ENCODE measurements at regions not wholly inside any gene's neighbourhood (a gene's known extent, or its start where the extent isn't known, plus 50 kb on each side); places are given as distances from the start of the nearest gene placed in this dataset.
"Not testable (repeated sequence)": the region's sequence is repeated elsewhere in the genome, so short reads cannot be mapped to it uniquely, and the experiment has no call there.

GRCh38 chr4:156377036-156377710, 423.5 kb upstream of the CTSO start:
- peaks cover 13% of the 10 kb centered on the region for H3K4me1 ChIP-seq (ENCODE audit: control insufficient read depth, insufficient read depth, low read length)
- H3K4me3 ChIP-seq (ENCODE audit: low read depth, low read length) = no peak overlapping the region
- no peak overlapping the region for H3K27ac ChIP-seq (ENCODE audit: low read depth, low read length)
- H3K9me3 ChIP-seq (ENCODE audit: control insufficient read depth, insufficient read depth, low read length) = no peaks in the 10 kb centered on the region
- H3K36me3 ChIP-seq (ENCODE audit: control insufficient read depth, insufficient read depth, low read length) = no peaks in the 10 kb centered on the region
- H3K27me3 ChIP-seq (ENCODE audit: control insufficient read depth, insufficient read depth, low read length) = no peaks in the 10 kb centered on the region
- H3K9ac ChIP-seq (ENCODE audit: low read depth, low read length) = no peak overlapping the region

DNA sequence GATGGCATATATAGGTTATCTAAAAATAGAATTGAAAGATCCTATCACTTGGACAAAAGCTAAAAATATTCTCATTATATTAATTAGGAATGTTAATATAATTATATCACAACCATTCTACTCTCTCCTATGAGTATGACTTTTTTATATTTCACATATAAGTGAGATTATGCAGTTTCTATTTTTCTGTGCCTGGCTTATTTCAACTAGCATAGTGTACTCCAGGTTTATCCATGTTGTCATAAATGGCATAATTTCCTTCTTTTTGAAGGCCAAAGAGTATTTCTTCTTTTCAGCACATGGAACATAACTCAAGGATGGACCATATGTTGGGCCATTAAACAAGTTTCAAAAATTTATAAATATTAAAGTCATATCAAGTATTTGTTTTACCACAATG, 421.2 kb upstream of the CTSO start:
- H3K9ac ChIP-seq (ENCODE audit: low read depth, low read length) = no peak overlapping the region
- H3K36me3 ChIP-seq (ENCODE audit: control insufficient read depth, insufficient read depth, low read length) = no peaks in the 10 kb centered on the region
- H3K4me3 ChIP-seq (ENCODE audit: low read depth, low read length) = no peak overlapping the region
- no peaks in the 10 kb centered on the region for H3K9me3 ChIP-seq (ENCODE audit: control insufficient read depth, insufficient read depth, low read length)
- H3K27ac ChIP-seq (ENCODE audit: low read depth, low read length) = no peak overlapping the region
- H3K27me3 ChIP-seq (ENCODE audit: control insufficient read depth, insufficient read depth, low read length) = no peaks in the 10 kb centered on the region
- H3K4me1 ChIP-seq (ENCODE audit: control insufficient read depth, insufficient read depth, low read length) = peaks cover 13% of the 10 kb centered on the region

- Histone ChIP-seq H3K27me3 (ENCODE audit: control insufficient read depth, insufficient read depth, low read length) (no peaks in the 10 kb centered on the region), H3K9ac (ENCODE audit: low read depth, low read length) (no peak overlapping the region), H3K9me3 (ENCODE audit: control insufficient read depth, insufficient read depth, low read length) (no peaks in the 10 kb centered on the region), H3K27ac (ENCODE audit: low read depth, low read length) (no peak overlapping the region), H3K4me1 (ENCODE audit: control insufficient read depth, insufficient read depth, low read length) (peaks cover 13% of the 10 kb centered on the region), H3K4me3 (ENCODE audit: low read depth, low read length) (no peak overlapping the region), H3K36me3 (ENCODE audit: control insufficient read depth, insufficient read depth, low read length) (no peaks in the 10 kb centered on the region)
Measured at GRCh38 chr4:156374069-156374468, 420.4 kb upstream of the CTSO start.

DNA sequence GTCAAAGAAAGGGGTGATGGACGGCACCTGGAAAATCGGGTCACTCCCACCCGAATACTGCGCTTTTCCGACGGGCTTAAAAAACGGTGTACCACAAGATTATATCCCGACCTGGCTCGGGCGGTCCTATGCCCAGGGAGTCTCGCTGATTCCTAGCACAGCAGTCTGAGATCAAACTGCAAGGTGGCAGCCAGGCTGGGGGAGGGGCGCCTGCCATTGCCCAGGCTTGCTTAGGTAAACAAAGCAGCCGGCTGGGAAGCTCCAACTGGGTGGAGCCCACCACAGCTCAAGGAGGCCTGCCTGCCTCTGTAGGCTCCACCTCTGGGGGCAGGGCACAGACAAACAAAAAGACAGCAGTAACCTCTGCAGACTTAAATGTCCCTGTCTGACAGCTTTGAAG, 413.8 kb upstream of the CTSO start:
- not testable (repeated sequence) for H3K4me3 ChIP-seq (ENCODE audit: low read depth, low read length); H3K9ac ChIP-seq (ENCODE audit: low read depth, low read length); H3K27ac ChIP-seq (ENCODE audit: low read depth, low read length); H3K9me3 ChIP-seq (ENCODE audit: control insufficient read depth, insufficient read depth, low read length); H3K4me1 ChIP-seq (ENCODE audit: control insufficient read depth, insufficient read depth, low read length); H3K27me3 ChIP-seq (ENCODE audit: control insufficient read depth, insufficient read depth, low read length); H3K36me3 ChIP-seq (ENCODE audit: control insufficient read depth, insufficient read depth, low read length)

DNA sequence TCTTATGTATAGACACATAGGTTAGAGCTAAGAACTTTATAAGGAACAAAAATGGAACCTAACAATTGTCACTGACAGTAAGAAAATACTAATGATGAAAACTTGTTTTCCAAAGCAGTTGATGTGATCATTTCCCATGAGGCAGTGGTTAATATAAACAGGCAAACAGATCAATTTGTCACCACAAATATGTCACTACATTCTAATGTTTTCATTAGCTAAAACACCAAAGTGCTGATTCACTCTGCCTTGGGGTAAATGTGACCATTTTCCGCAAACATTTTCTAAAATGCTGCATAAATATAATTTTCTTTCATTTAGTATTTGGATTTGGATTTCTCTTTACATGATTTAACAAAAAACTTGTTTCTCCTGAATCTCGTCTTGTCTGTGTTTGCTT, 408.9 kb upstream of the CTSO start:
- no peak overlapping the region for H3K9ac ChIP-seq (ENCODE audit: low read depth, low read length)
- H3K4me3 ChIP-seq (ENCODE audit: low read depth, low read length) = no peak overlapping the region
- H3K4me1 ChIP-seq (ENCODE audit: control insufficient read depth, insufficient read depth, low read length) = no peaks in the 10 kb centered on the region
- no peaks in the 10 kb centered on the region for H3K36me3 ChIP-seq (ENCODE audit: control insufficient read depth, insufficient read depth, low read length)
- H3K27me3 ChIP-seq (ENCODE audit: control insufficient read depth, insufficient read depth, low read length) = no peaks in the 10 kb centered on the region
- no peak overlapping the region for H3K27ac ChIP-seq (ENCODE audit: low read depth, low read length)
- H3K9me3 ChIP-seq (ENCODE audit: control insufficient read depth, insufficient read depth, low read length) = no peaks in the 10 kb centered on the region; the same call in 1 of the 2 replicates

GRCh38 chr4:156347412-156348075, 393.9 kb upstream of the CTSO start:
- Histone ChIP-seq H3K9ac (ENCODE audit: low read depth, low read length) (no peak overlapping the region), H3K4me3 (ENCODE audit: low read depth, low read length) (peak overlapping the region; percentile 30; the same call in 1 of the 2 replicates), H3K27me3 (ENCODE audit: control insufficient read depth, insufficient read depth, low read length) (no peaks in the 10 kb centered on the region), H3K36me3 (ENCODE audit: control insufficient read depth, insufficient read depth, low read length) (no peaks in the 10 kb centered on the region), H3K4me1 (ENCODE audit: control insufficient read depth, insufficient read depth, low read length) (peaks cover 24% of the 10 kb centered on the region), H3K9me3 (ENCODE audit: control insufficient read depth, insufficient read depth, low read length) (no peaks in the 10 kb centered on the region), H3K27ac (ENCODE audit: low read depth, low read length) (peak overlapping the region; percentile 97)

- Histone ChIP-seq H3K4me3 (ENCODE audit: low read depth, low read length) (no peak overlapping the region), H3K36me3 (ENCODE audit: control insufficient read depth, insufficient read depth, low read length) (no peaks in the 10 kb centered on the region)
Measured at GRCh38 chr4:156346959-156347385, 393.3 kb upstream of the CTSO start.

GRCh38 chr4:156344397-156344796, 390.7 kb upstream of the CTSO start:
- no peaks in the 10 kb centered on the region for H3K27me3 ChIP-seq (ENCODE audit: control insufficient read depth, insufficient read depth, low read length)
- H3K9ac ChIP-seq (ENCODE audit: low read depth, low read length) = no peak overlapping the region
- no peak overlapping the region for H3K27ac ChIP-seq (ENCODE audit: low read depth, low read length)
- no peaks in the 10 kb centered on the region for H3K9me3 ChIP-seq (ENCODE audit: control insufficient read depth, insufficient read depth, low read length)
- no peak overlapping the region for H3K4me3 ChIP-seq (ENCODE audit: low read depth, low read length)
- peaks cover 24% of the 10 kb centered on the region for H3K4me1 ChIP-seq (ENCODE audit: control insufficient read depth, insufficient read depth, low read length)
- no peaks in the 10 kb centered on the region for H3K36me3 ChIP-seq (ENCODE audit: control insufficient read depth, insufficient read depth, low read length)

More at GRCh38 chr4:156346959-156347385, 393.3 kb upstream of the CTSO start:
- peak overlapping the region; percentile 97 for H3K27ac ChIP-seq (ENCODE audit: low read depth, low read length)
- no peaks in the 10 kb centered on the region for H3K9me3 ChIP-seq (ENCODE audit: control insufficient read depth, insufficient read depth, low read length)
- H3K4me1 ChIP-seq (ENCODE audit: control insufficient read depth, insufficient read depth, low read length) = peaks cover 24% of the 10 kb centered on the region
- H3K9ac ChIP-seq (ENCODE audit: low read depth, low read length) = no peak overlapping the region
- no peaks in the 10 kb centered on the region for H3K27me3 ChIP-seq (ENCODE audit: control insufficient read depth, insufficient read depth, low read length)

- no peaks in the 10 kb centered on the region for H3K9me3 ChIP-seq (ENCODE audit: control insufficient read depth, insufficient read depth, low read length)
- no peaks in the 10 kb centered on the region for H3K36me3 ChIP-seq (ENCODE audit: control insufficient read depth, insufficient read depth, low read length)
- H3K4me3 ChIP-seq (ENCODE audit: low read depth, low read length) = no peak overlapping the region
- no peaks in the 10 kb centered on the region for H3K27me3 ChIP-seq (ENCODE audit: control insufficient read depth, insufficient read depth, low read length)
- peaks cover 7% of the 10 kb centered on the region; the same call in 1 of the 2 replicates for H3K4me1 ChIP-seq (ENCODE audit: control insufficient read depth, insufficient read depth, low read length)
- H3K9ac ChIP-seq (ENCODE audit: low read depth, low read length) = no peak overlapping the region
- no peak overlapping the region for H3K27ac ChIP-seq (ENCODE audit: low read depth, low read length)
Measured at GRCh38 chr4:156336511-156336910, 382.8 kb upstream of the CTSO start.

DNA sequence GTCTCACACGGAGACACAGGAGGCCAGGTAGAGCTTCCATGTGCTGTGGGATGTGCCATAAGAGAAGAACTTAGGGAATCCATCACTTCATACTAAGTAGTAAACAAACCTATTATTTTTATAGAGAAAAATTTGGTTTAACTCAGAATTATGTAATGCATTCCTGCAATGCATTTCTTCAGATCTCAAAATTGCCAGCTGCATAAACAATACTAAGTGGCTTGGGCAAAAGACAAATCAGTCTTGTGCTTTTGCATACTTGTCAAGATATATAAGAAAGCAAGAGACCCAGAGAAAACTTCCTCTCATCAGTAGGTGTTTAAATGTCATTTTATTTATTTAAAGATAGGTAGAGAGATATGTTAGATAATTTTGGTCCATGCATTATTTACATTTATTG, 382.1 kb upstream of the CTSO start:
- H3K27me3 ChIP-seq (ENCODE audit: control insufficient read depth, insufficient read depth, low read length) = no peaks in the 10 kb centered on the region
- no peak overlapping the region for H3K27ac ChIP-seq (ENCODE audit: low read depth, low read length)
- H3K36me3 ChIP-seq (ENCODE audit: control insufficient read depth, insufficient read depth, low read length) = no peaks in the 10 kb centered on the region
- no peak overlapping the region for H3K4me3 ChIP-seq (ENCODE audit: low read depth, low read length)
- H3K4me1 ChIP-seq (ENCODE audit: control insufficient read depth, insufficient read depth, low read length) = peaks cover 7% of the 10 kb centered on the region; the same call in 1 of the 2 replicates
- no peak overlapping the region for H3K9ac ChIP-seq (ENCODE audit: low read depth, low read length)
- H3K9me3 ChIP-seq (ENCODE audit: control insufficient read depth, insufficient read depth, low read length) = no peaks in the 10 kb centered on the region

- H3K9ac ChIP-seq (ENCODE audit: low read depth, low read length) = no peak overlapping the region
Measured at GRCh38 chr4:156330436-156331031, 376.9 kb upstream of the CTSO start.

More at GRCh38 chr4:156330436-156331031, 376.9 kb upstream of the CTSO start:
- Histone ChIP-seq H3K27me3 (ENCODE audit: control insufficient read depth, insufficient read depth, low read length) (no peaks in the 10 kb centered on the region), H3K9me3 (ENCODE audit: control insufficient read depth, insufficient read depth, low read length) (no peaks in the 10 kb centered on the region), H3K36me3 (ENCODE audit: control insufficient read depth, insufficient read depth, low read length) (no peaks in the 10 kb centered on the region), H3K27ac (ENCODE audit: low read depth, low read length) (no peak overlapping the region), H3K4me3 (ENCODE audit: low read depth, low read length) (no peak overlapping the region), H3K4me1 (ENCODE audit: control insufficient read depth, insufficient read depth, low read length) (peaks cover 7% of the 10 kb centered on the region; the same call in 1 of the 2 replicates)
